ENCODE measurements at regions not wholly inside any gene's neighbourhood (a gene's known extent, or its start where the extent isn't known, plus 50 kb on each side); places are given as distances from the start of the nearest gene placed in this dataset.

GRCh38 chr7:43033369-43033768, 79.1 kb upstream of the HECW1 start (continued):
- TF ChIP-seq CHD2 (IDR thresholded peaks at IDR 0.05; ENCODE audit: low read length, partially characterized antibody) (no peak), KDM5A (IDR thresholded peaks at IDR 0.05) (no peak), CHD4 (IDR thresholded peaks at IDR 0.05; ENCODE audit: borderline replicate concordance) (no peak), HEYL (CRISPR knock-in tag; IDR thresholded peaks at IDR 0.05) (no peak), SREBF2 (IDR thresholded peaks at IDR 0.05) (no peak), CEBPB (IDR thresholded peaks at IDR 0.05) (no peak)

- ATAC-seq (no peak), DNase-seq (ENCODE audit: low read depth in 1 of 2, low spot score in 1 of 2) (no peak), FAIRE-seq (no peak)
- H3K4me1 ChIP-seq: no peaks in the 10 kb centered on the region
- H3K4me2 ChIP-seq: no peak overlapping the region
- WGBS (ENCODE audit: missing lambda C conversion rate): 33% methylated on average over 4 of the region's 4 CpGs
- TF ChIP-seq RARB (CRISPR knock-in tag; IDR thresholded peaks at IDR 0.05) (no peak), HDAC2 (IDR thresholded peaks at IDR 0.05) (no peak), CBX8 (IDR thresholded peaks at IDR 0.05) (no peak), HOXB13 (CRISPR knock-in tag; IDR thresholded peaks at IDR 0.05; ENCODE audit: low read depth) (no peak), MAZ (IDR thresholded peaks at IDR 0.05; ENCODE audit: borderline replicate concordance, low read depth, low read length) (no peak)
- 0 out of 3 replicates have a peak, but pooled peaks cover 7% of the 10 kb centered on the region for H3K9me3 ChIP-seq
- ChIA-PET POLR2A (no interaction called here), CTCF (no interaction called here)
- H3K4me3 ChIP-seq: no peak overlapping the region
- no peak overlapping the region for H3K27ac ChIP-seq
Measured at GRCh38 chr7:43034535-43035002, 77.9 kb upstream of the HECW1 start.

GRCh38 chr7:43037531-43037930, 74.9 kb upstream of the HECW1 start:
- POLR2A ChIA-PET: no interaction called here

GRCh38 chr7:43038254-43038653, 74.2 kb upstream of the HECW1 start:
- TF ChIP-seq ESRRA (IDR thresholded peaks at IDR 0.05; ENCODE audit: borderline replicate concordance, low read length) (no peak), RCOR1 (IDR thresholded peaks at IDR 0.05; ENCODE audit: low read depth, low read length) (no peak), RNF2 (IDR thresholded peaks at IDR 0.05; ENCODE audit: borderline replicate concordance, low read depth) (no peak), ZC3H11A (IDR thresholded peaks at IDR 0.05) (no peak), ATOH8 (CRISPR knock-in tag; IDR thresholded peaks at IDR 0.05; ENCODE audit: low read depth) (no peak), NPAS2 (CRISPR knock-in tag; IDR thresholded peaks at IDR 0.05; ENCODE audit: borderline replicate concordance) (no peak), CTCF (IDR thresholded peaks at IDR 0.05) (no peak), CBX8 (IDR thresholded peaks at IDR 0.05) (no peak), NFE2L2 (conservative IDR thresholded peaks at IDR 0.05; ENCODE audit: low read length) (no peak), SREBF2 (IDR thresholded peaks at IDR 0.05) (no peak), POLR2AphosphoS2 (conservative IDR thresholded peaks at IDR 0.05; ENCODE audit: low read length) (no peak), EHF (CRISPR knock-in tag; IDR thresholded peaks at IDR 0.05) (no peak), HEYL (CRISPR knock-in tag; IDR thresholded peaks at IDR 0.05) (no peak), MAX (IDR thresholded peaks at IDR 0.05) (no peak), MAZ (IDR thresholded peaks at IDR 0.05; ENCODE audit: borderline replicate concordance, low read depth, low read length) (no peak), GATA3 (IDR thresholded peaks at IDR 0.05; ENCODE audit: borderline replicate concordance) (no peak)
- POLR2A ChIA-PET: no interaction called here
- CTCF ChIA-PET: no interaction called here
- Histone ChIP-seq H3K4me2 (no peak overlapping the region), H3K4me3 (no peak overlapping the region), H3K9me3 (0 out of 3 replicates have a peak, but pooled peaks cover 7% of the 10 kb centered on the region), H3K27ac (no peak overlapping the region), H3K4me1 (no peaks in the 10 kb centered on the region)
- WGBS (ENCODE audit: missing lambda C conversion rate): 22% methylated on average over 3 of the region's 3 CpGs
- DNase-seq (ENCODE audit: low read depth in 1 of 2, low spot score in 1 of 2) (no peak), FAIRE-seq (no peak), ATAC-seq (no peak)

More at GRCh38 chr7:43037531-43037930, 74.9 kb upstream of the HECW1 start:
- H3K9me3 ChIP-seq: 0 out of 3 replicates have a peak, but pooled peaks cover 7% of the 10 kb centered on the region
- no peaks in the 10 kb centered on the region for H3K4me1 ChIP-seq
- H3K4me3 ChIP-seq: no peak overlapping the region
- CTCF ChIA-PET: interaction anchor here (1.2 to 1.3 kb wide), 2 partner anchors 21 to 25 kb away, joined by 3 read pairs; no protein-coding TSS in a partner anchor
- TF ChIP-seq FOXS1 (CRISPR knock-in tag; IDR thresholded peaks at IDR 0.05): no peak
- no peak for TF ChIP-seq CBX2 (IDR thresholded peaks at IDR 0.05; ENCODE audit: borderline replicate concordance, low read depth)
- no peak for TF ChIP-seq CHD4 (IDR thresholded peaks at IDR 0.05; ENCODE audit: borderline replicate concordance)
- TF ChIP-seq SMC3 (IDR thresholded peaks at IDR 0.05): no peak
- TF ChIP-seq MAFK (IDR thresholded peaks at IDR 0.05; ENCODE audit: partially characterized antibody): no peak
- no peak for TF ChIP-seq TP53 (CRISPR knock-in tag; IDR thresholded peaks at IDR 0.05)
- no peak for TF ChIP-seq RARB (CRISPR knock-in tag; IDR thresholded peaks at IDR 0.05)
- TF ChIP-seq HES2 (IDR thresholded peaks at IDR 0.05): no peak
- no peak for TF ChIP-seq MYC (IDR thresholded peaks at IDR 0.05; ENCODE audit: borderline replicate concordance, low read length)
- TF ChIP-seq EHMT2 (IDR thresholded peaks at IDR 0.05; ENCODE audit: low read depth): no peak
- no peak for TF ChIP-seq HOXB13 (CRISPR knock-in tag; IDR thresholded peaks at IDR 0.05; ENCODE audit: low read depth)
- no peak for TF ChIP-seq CBX8 (IDR thresholded peaks at IDR 0.05)
- TF ChIP-seq JUNB (IDR thresholded peaks at IDR 0.05): no peak
- no peak for TF ChIP-seq POLR2A (IDR thresholded peaks at IDR 0.05; ENCODE audit: low read length)
- no peak for DNase-seq (ENCODE audit: low read depth in 1 of 2, low spot score in 1 of 2)
- 18% methylated on average over 4 of the region's 4 CpGs for WGBS (ENCODE audit: missing lambda C conversion rate)
- no peak for ATAC-seq
- no peak overlapping the region for H3K4me2 ChIP-seq
- FAIRE-seq: no peak
- no peak overlapping the region for H3K27ac ChIP-seq

All from A549 (cell line).